ENCODE measurements at regions not wholly inside any gene's neighbourhood (a gene's known extent, or its start where the extent isn't known, plus 50 kb on each side); places are given as distances from the start of the nearest gene placed in this dataset.
"Not testable (repeated sequence)": the region's sequence is repeated elsewhere in the genome, so short reads cannot be mapped to it uniquely, and the experiment has no call there.

- intact Hi-C loops (cut with micrococcal nuclease): no loop called here
These were observed 221.1 kb upstream of the KAZN start for GRCh38 chr1:14377386-14377785.

DNA sequence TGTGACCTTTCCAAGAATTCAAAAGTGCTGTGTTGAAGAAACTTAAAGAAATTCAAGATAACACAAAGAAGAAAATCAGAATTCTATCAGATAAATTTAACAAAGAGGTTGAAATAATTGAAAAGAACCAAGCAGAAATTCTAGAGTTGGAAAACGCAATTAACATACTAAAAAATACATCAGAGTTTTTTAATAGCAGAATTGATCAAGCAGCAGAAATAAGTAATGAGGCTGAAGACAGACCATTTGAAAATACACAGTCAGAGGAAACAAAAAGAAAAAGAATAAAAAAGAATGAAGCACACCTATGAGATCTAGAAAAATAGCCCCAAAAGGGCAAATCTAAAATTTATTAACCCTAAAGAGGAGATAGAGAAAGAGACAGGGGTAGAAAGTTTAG lies 218.1 kb upstream of the KAZN start:
- intact Hi-C loops (cut with micrococcal nuclease): no loop called here

DNA sequence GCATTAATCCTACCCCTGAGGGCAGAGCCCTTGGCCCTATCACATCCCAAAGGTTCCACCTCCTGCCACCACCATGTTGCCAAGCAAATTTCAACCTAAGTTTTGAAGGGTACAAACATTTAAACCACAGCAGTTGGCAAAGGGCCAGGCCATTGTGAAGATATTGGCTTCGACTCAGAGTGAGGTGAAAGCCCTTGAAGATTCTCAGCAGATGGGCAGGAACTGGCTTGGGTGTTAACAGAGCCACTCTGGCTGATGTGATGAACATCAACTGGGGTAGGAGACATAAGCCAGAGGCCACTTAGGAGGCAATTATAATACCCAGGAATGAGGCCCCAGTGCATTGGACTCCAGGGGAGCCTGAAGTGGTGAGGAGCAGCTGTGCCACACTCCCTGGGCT lies 207.7 kb upstream of the KAZN start:
- intact Hi-C loops (cut with micrococcal nuclease): no loop called here

DNA sequence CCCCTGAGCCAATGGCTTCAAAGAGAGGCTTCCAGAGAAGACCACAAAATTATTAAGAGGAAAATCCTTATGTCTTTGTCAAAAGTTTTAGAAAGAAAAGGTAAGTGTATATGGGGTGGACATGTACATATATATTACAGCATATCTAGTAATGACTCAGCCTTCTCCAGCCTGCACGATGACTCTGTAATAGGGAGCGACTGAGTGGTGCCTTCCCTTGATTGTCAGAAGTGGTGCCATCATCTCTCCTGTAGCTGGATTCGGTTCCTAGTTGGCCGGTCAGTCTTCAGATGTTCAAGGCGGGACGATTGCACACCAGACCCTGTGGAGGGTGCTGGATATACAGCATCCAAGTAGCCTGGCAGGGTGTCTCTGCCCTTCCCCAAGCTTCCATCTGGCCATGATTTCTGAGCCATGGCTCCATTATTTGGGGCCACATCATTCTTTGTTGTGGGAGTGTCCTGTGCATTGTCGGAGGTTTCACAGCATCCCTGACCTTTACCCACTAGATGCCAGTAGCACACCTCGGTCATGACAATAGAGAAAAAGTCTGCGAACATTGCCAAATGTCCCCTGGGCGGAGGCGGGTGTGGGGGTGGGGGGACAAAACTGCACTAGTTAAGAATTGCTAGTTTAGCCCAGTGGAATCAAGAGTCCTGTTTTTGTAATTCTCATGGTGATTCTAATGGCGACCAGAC lies 206.2 kb upstream of the KAZN start:
- intact Hi-C loops (cut with micrococcal nuclease): no loop called here

DNA sequence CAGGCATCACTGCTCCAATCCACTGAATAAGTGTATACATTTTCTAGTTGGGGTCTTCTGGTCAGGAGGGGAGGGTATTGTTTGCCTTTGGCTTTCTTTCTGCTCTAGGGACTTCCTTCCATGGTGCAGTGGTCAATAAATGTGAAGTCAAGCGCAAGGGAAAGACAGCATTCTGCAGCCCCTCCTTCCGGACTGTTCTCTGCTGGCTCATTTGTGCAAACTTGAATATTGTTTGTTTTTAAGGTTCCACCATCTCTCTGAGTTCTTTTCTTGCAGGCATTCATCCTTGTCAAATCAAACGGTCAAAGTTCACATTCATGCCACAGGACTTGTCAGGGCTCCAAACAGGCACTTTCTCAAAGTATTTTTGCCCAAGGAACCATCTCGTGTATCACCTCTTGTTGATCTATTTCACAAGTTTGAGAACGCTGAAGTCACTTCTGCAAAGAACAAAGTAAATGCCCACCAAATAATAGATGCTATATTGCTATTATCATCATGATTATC lies 205.6 kb upstream of the KAZN start:
- intact Hi-C loops (cut with micrococcal nuclease): no loop called here

- intact Hi-C loops (cut with micrococcal nuclease): no loop called here
These were observed 202.4 kb upstream of the KAZN start for GRCh38 chr1:14396100-14396499.

DNA sequence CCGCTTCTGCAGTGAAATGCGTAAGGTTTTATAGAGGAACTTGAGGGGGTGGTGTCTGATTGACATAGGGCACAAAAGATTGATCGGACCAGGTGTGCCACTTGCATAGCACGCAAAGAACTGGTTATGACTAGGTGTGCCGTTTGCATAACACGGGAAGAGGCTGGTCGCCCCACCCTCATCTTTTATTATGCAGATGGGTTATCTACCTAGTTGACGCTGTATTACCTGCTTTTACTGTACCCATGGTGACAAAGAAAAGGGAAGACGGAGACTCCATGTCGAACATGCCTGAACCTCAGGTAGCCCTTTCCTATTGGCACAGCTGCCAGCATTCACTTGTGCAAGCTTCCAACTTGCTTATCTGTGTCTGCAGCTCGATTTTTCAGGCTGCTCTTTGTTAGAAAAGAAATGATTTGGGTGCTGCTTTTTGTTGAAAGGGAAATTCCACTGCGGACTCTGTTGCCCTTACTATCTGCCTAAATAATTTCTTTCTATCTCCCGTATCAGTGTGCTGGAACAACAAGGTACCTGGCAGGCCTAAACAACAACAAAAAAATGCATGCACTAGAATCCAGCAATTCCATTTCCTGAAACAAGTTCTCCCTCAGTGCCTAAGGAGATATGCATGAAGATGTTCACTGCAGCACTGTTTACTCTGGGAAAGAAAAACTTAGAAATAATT lies 194.4 kb upstream of the KAZN start:
- intact Hi-C loops (cut with micrococcal nuclease): no loop called here

GRCh38 chr1:14404862-14405301 lies 193.6 kb upstream of the KAZN start:
- intact Hi-C loops (cut with micrococcal nuclease): no loop called here

GRCh38 chr1:14412235-14412634 lies 186.2 kb upstream of the KAZN start:
- intact Hi-C loops (cut with micrococcal nuclease): no loop called here

DNA sequence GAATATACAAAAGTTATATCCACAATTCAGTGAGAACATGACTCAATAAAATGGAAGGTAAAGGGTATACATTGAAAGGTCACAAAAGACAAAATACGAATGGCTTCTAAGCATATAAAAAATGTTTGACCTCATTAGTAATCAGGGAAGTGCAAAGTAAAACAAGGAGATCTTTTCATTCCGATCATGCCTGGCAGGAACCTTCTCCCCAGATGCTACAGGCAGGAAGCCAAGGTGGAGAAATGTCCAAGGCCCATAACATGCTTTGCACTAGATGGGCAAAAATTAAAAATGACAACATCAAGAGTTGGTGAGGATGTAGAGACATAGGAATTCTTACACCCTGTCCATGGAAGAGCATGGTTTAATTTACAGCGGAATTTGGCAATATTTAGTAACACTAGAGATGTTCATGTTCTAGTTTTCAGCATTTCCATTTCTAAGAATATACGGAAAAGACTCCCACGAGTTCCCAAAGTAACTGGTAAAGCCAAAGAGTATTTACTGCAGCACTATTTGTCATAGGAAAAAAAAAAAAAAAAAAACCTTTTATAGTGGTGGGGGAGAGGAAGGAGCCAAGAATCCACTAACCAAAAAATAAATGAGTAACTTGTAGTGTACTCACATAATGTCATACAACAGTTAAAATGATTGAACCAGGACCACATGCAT lies 184.5 kb upstream of the KAZN start:
- intact Hi-C loops (cut with micrococcal nuclease): no loop called here

DNA sequence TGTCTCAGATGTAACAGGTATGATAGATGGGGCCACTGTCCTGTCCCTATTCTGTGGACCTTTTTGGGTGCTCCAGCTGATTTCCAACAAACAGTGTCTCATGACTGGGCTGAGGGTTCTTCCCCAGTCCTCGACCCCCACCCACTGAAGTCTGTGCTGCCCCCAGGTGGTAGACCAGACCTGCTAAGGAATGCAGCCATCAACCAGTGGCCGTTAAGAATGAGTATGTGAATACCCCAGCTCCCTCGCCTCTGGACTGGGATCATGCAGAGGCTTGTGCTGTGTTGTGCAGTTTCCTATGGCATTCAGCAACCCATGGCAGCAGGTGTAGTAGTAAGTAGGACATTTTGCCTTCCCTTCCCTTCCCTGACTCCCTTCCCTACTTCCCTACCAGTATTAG lies 183.1 kb upstream of the KAZN start:
- intact Hi-C loops (cut with micrococcal nuclease): no loop called here

DNA sequence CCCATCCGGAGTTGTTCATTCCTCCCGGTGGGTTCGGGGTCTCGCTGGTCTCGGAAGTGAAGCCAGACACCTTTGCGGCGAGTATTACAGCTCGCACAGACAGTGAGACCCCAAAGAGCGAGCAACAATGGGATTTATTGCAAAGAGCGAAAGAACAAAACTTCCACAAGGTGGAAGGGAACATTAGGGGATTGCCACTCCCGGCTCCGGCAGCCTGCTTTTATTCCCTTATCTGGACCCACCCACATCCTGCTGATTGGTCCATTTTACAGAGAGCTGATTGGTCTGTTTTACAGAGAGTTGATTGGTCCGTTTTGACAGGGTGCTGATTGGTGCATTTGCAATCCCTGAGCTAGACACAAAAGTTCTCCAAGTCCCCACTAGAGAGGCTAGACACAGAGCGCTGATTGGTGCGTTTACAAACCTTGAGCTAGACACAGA lies 178.7 kb upstream of the KAZN start:
- intact Hi-C loops (cut with micrococcal nuclease): not testable (repeated sequence)

DNA sequence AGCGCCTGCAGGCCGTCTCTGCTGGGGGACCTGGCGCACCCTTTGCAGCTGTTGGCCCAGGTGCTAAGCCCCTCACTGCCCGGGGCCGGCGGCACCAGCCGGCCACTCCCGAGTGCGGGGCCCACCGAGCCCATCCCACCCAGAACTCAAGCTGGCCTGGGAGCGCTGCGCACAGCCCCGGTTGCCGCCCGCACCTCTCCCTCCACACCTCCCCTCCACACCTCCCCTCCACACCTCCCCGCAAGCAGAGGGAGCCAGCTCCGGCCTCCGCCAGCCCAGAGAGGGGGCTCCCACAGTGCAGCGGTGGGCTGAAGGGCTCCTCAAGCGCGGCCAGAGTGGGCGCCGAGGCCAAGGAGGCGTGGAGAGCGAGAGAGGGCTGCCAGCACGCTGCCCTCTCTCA lies 177.8 kb upstream of the KAZN start:
- intact Hi-C loops (cut with micrococcal nuclease): no loop called here

DNA sequence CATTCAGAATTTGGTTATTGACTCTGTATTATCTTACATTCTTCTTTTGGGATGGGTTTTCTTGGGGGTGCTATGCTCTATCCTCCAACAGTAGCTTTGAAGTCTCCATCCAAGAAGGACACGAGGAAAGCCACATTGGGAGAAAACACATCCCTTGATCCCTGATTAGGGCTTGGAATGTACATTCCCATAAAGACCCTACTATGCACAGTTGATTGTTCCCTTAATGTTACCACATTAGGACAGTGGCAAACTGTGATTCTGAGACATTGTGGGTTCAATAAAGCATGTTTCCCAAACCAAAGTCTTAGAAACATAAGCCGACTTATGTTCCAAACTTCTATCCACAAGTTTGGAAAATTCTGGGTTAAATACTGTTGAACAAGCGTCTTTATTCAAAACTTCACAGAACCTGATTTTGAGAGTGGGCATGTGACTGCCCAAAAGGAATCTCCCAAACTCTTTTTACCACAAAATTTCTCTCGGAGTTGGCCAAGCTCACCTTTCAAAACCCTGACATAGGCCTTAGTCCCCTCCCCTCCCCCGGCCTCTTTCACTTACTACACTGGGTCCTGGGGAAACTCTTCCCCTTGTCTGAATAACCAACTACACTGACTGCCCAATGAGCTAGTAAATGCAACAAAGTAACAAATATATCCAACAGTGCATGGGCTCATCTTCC lies 177.0 kb upstream of the KAZN start:
- intact Hi-C loops (cut with micrococcal nuclease): no loop called here

- intact Hi-C loops (cut with micrococcal nuclease): no loop called here
These were observed 176.4 kb upstream of the KAZN start for GRCh38 chr1:14421977-14422609.

- intact Hi-C loops (cut with micrococcal nuclease): no loop called here
These were observed 174.0 kb upstream of the KAZN start for GRCh38 chr1:14424325-14425002.

- intact Hi-C loops (cut with micrococcal nuclease): no loop called here
These were observed 171.6 kb upstream of the KAZN start for GRCh38 chr1:14426854-14427253.

- intact Hi-C loops (cut with micrococcal nuclease): no loop called here
These were observed 168.9 kb upstream of the KAZN start for GRCh38 chr1:14429577-14429976.

DNA sequence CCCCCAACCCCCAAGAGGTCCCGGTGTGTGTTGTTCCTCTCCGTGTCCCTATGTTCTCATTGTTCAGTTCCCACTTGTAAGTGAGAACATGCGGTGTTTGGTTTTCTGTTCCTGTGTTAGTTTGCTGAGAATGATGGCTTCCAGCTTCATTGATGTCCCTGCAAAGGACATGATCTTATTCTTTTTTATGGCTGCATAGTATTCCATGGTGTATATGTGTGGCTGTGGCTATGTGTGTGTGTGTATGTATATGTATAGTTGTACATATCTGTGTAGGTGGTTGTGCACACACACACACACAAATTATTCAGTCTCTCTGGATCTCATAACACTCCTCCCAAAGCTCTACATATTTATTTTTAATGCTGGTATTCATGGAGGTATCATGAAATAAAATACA lies 165.8 kb upstream of the KAZN start:
- intact Hi-C loops (cut with micrococcal nuclease): not testable (repeated sequence)

- intact Hi-C loops (cut with micrococcal nuclease): no loop called here
These were observed 163.0 kb upstream of the KAZN start for GRCh38 chr1:14435368-14436023.

Measured in T-helper 2 cell treated with Interferon-gamma antibody and Interleukin-4, amounts not matched to agents 100 ng/mL and 5 ng/mL, for 36 hours (primary cell).